Neural crest cell (in vitro differentiated cells): ENCODE measurements at regions not wholly inside any gene's neighbourhood (a gene's known extent, or its start where the extent isn't known, plus 50 kb on each side); places are given as distances from the start of the nearest gene placed in this dataset.

ENCODE experiments used
- DNase-seq: peaks from one replicate; pipeline ENCODE4 v3.0.0; 2021; ENCODE audit warnings: low read depth, mixed read lengths, low spot score
- H3K27ac Mint-ChIP-seq: one replicate; pipeline ENCODE4 v1.8.0; 2021; ENCODE audit warnings: mild to moderate bottlenecking, mixed read lengths; ENCODE audit not compliant: unreplicated experiment
- H3K27me3 Mint-ChIP-seq: 2 replicates; pipeline ENCODE4 v1.8.0; 2021; ENCODE audit warnings: low read depth, mild to moderate bottlenecking, mixed read lengths
- H3K36me3 Mint-ChIP-seq: 2 replicates; pipeline ENCODE4 v1.8.0; 2021; ENCODE audit warnings: low read depth, mild to moderate bottlenecking, mixed read lengths
- H3K4me1 Mint-ChIP-seq: 2 replicates; pipeline ENCODE4 v1.8.0; 2021; ENCODE audit warnings: mixed read lengths
- H3K4me3 Mint-ChIP-seq: one replicate; pipeline ENCODE4 v1.8.0; 2021; ENCODE audit warnings: mild to moderate bottlenecking, mixed read lengths
- H3K9me3 Mint-ChIP-seq: 2 replicates; pipeline ENCODE4 v1.8.0; 2021; ENCODE audit warnings: mixed read lengths
- TF ChIP-seq, protein P1 (sequence below): fragments of 200-600 bp; sonication (generic); conservative IDR thresholded peaks from 2 replicates; pipeline ENCODE4 v1.5.0; 2021; ENCODE audit warnings: antibody characterized with exemption, mild to moderate bottlenecking

DNA sequence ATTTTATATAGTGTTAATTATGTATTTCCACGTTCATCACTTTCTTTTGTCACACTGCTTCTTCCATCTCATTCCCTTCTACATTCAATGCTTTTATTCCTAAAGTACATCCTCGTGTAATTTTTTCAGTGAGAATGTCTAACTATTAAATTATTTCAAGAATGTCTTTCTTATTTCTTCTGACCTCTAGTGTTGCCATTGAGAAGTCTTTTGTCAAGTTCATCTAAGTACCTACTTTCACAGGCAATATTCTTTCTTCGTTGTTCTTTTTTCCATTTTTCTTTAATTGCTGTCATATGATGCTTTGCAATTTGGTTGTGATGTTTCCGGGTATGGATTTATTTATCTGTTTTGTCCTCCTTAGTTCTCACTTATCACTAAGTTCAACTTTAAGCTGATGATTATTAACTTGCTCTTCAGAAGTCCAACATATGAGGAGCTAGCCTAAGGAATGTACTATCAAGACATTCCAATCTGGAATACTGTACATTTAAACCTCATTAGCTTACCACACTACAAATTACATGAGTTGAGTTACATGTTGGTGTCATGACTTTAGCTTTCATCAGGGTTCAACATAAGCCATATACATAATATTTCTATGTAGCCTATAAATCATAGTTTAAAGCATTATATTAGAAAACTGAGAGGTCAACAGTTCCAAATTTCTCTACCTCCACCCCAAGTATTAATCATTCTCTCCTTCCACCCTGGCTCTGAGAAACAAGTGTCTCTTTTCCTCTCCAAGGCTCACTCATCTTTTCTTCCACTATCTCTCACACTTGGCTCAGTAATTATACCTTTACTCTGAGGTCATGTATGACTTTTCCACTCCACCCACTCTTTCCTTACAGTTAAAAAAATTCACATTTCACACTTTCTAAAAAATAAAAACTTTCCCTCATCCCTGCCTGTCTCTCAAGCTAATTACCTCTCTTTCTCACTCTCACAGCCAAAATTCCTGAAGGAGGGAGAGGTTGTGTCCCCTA, 81.5 kb downstream of the COX18 start:
- no peak overlapping the region for H3K4me3 Mint-ChIP-seq
- TF ChIP-seq, protein P1, sequence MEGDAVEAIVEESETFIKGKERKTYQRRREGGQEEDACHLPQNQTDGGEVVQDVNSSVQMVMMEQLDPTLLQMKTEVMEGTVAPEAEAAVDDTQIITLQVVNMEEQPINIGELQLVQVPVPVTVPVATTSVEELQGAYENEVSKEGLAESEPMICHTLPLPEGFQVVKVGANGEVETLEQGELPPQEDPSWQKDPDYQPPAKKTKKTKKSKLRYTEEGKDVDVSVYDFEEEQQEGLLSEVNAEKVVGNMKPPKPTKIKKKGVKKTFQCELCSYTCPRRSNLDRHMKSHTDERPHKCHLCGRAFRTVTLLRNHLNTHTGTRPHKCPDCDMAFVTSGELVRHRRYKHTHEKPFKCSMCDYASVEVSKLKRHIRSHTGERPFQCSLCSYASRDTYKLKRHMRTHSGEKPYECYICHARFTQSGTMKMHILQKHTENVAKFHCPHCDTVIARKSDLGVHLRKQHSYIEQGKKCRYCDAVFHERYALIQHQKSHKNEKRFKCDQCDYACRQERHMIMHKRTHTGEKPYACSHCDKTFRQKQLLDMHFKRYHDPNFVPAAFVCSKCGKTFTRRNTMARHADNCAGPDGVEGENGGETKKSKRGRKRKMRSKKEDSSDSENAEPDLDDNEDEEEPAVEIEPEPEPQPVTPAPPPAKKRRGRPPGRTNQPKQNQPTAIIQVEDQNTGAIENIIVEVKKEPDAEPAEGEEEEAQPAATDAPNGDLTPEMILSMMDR, result no peak
- H3K36me3 Mint-ChIP-seq, result no peaks in the 10 kb centered on the region
- H3K4me1 Mint-ChIP-seq, result no peaks in the 10 kb centered on the region
- no peak overlapping the region for H3K27ac Mint-ChIP-seq
- no peaks in the 10 kb centered on the region for H3K9me3 Mint-ChIP-seq
- no peak for DNase-seq
- H3K27me3 Mint-ChIP-seq, result no peaks in the 10 kb centered on the region

DNA sequence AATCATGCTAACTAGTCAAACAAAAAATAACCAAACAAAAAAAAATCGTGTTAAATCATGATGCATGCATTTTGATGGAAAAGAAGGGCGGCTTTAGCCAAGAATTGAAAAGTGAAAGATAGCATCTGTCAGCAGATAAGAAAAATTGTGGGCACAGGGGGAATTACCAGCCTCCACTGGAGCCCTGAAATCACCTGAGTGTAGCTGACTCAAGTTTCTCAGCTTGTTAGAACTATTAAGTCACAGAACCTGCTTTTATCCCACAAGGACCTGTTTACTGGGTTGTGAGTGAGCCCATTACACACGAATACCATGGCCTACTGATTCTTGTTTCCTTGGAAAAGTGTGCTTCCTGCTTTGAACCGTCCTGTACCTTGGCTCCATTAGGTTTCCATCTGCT, 85.2 kb downstream of the COX18 start:
- no peaks in the 10 kb centered on the region for H3K4me1 Mint-ChIP-seq
- H3K27ac Mint-ChIP-seq, result no peak overlapping the region
- DNase-seq, result no peak
- no peaks in the 10 kb centered on the region for H3K36me3 Mint-ChIP-seq
- no peaks in the 10 kb centered on the region for H3K27me3 Mint-ChIP-seq
- peaks cover 4% of the 10 kb centered on the region for H3K9me3 Mint-ChIP-seq
- TF ChIP-seq, protein P1, result no peak
- no peak overlapping the region for H3K4me3 Mint-ChIP-seq

DNA sequence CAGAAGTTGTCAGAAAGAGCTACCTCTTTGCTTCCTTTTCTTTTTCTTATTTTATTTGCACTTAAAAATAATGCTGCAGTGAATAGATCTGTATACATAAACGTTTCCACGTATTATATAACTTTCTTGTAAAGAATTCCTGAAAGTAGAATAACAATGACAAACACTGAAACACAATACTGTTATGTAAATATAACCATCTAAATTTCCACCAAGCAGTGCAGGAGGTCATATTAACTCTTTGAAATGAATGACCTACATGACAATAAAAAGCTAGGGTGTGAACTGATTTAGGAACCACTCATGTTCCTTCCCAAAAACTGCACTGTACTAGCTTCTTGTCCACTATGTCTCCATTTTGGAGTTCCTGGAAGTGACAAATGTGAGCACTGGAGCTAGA, 85.8 kb downstream of the COX18 start:
- Mint-ChIP-seq H3K27ac (no peak overlapping the region), H3K36me3 (no peaks in the 10 kb centered on the region), H3K4me1 (no peaks in the 10 kb centered on the region), H3K27me3 (no peaks in the 10 kb centered on the region), H3K4me3 (no peak overlapping the region), H3K9me3 (peaks cover 7% of the 10 kb centered on the region)
- DNase-seq, result no peak
- TF ChIP-seq, protein P1, result no peak

DNA sequence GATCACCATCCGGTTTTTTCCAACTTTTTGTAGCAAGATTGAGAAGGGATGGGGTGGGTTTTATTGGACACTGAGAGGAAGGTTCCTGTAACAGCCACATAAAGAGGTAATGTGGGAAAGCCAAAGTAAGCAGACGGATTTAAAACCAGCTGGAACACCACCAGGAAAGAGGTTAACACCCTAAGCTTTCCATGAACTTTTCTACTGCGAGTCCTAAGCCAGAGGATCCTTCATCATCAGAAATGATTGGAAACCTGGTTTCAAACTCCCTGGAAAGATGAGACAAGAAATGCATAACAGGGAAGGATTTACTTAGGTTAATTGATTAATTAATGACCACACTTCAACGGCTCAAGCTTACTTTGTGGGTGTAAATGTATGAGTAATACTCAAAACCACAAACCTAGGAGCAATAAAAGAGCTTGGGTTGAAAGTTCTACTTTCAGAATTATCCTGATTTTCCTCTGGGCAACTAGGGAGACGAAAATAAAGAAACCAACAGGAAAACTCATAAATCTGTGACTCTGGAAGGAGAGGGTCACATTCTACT, 91.5 kb downstream of the COX18 start:
- Mint-ChIP-seq H3K27ac (no peak overlapping the region), H3K4me3 (no peak overlapping the region), H3K36me3 (no peaks in the 10 kb centered on the region), H3K4me1 (peaks cover 9% of the 10 kb centered on the region), H3K9me3 (peaks cover 10% of the 10 kb centered on the region), H3K27me3 (no peaks in the 10 kb centered on the region)
- TF ChIP-seq, protein P1, result no peak
- no peak for DNase-seq

DNA sequence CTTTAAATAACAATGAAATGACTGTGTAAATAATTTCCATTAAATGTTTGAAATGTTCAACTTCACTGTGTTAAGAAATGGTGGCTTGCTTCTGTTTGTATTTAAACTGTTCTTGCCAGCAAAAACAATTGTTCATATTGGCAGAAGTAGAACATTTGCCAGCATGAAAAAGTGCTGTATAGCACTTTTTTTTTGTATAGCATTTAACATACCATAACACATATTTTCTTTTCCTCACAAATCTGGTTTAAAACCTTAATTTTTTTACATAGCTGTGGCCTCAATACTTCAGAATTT, 94.1 kb downstream of the COX18 start:
- H3K36me3 Mint-ChIP-seq, result no peaks in the 10 kb centered on the region
- no peak overlapping the region for H3K27ac Mint-ChIP-seq

More for the DNA sequence above, 94.1 kb downstream of the COX18 start:
- H3K4me1 Mint-ChIP-seq, result peaks cover 9% of the 10 kb centered on the region
- TF ChIP-seq, protein P1, result no peak
- H3K4me3 Mint-ChIP-seq, result no peak overlapping the region
- H3K27me3 Mint-ChIP-seq, result no peaks in the 10 kb centered on the region
- H3K9me3 Mint-ChIP-seq, result peaks cover 10% of the 10 kb centered on the region
- DNase-seq, result no peak
